GM23338 (cell line): ENCODE measurements at regions not wholly inside any gene's neighbourhood (a gene's known extent, or its start where the extent isn't known, plus 50 kb on each side); places are given as distances from the start of the nearest gene placed in this dataset.

ENCODE experiments used
- ATAC-seq: fragments of 200-7000 bp; cut with Tn5 transposase; 3 replicates; pipeline ENCODE4 v1.9.1; 2020
- DNase-seq: peaks from one replicate; pipeline ENCODE4 v3.0.0-alpha.2; 2015; ENCODE audit warnings: low spot score
- H2AFZ ChIP-seq: fragments of 200-600 bp; sonication (generic); 2 replicates; pipeline ENCODE4 v1.8.0; 2016; ENCODE audit warnings: antibody characterized with exemption, mild to moderate bottlenecking, moderate library complexity
- H3F3A ChIP-seq: fragments of 200-600 bp; sonication (generic); replicated peaks from 2 replicates; pipeline ENCODE4 v1.8.0; 2017; ENCODE audit warnings: antibody characterized with exemption, mixed run types, low read depth
- H3K27ac ChIP-seq: fragments of 200-600 bp; sonication (generic); 2 replicates; pipeline ENCODE4 v1.6.1; 2016; ENCODE audit warnings: low read depth
- H3K27me3 ChIP-seq: fragments of 200-600 bp; sonication (generic); 2 replicates; pipeline ENCODE4 v1.8.0; 2016; ENCODE audit warnings: mild to moderate bottlenecking, mixed run types, moderate library complexity; ENCODE audit not compliant: insufficient read depth
- H3K36me3 ChIP-seq: fragments of 200-600 bp; sonication (generic); 2 replicates; pipeline ENCODE4 v1.8.0; 2016; ENCODE audit warnings: mild to moderate bottlenecking; ENCODE audit not compliant: insufficient read depth
- H3K4me1 ChIP-seq: fragments of 200-600 bp; sonication (generic); 2 replicates; pipeline ENCODE4 v1.8.0; 2016; ENCODE audit warnings: mild to moderate bottlenecking, moderate library complexity; ENCODE audit not compliant: insufficient read depth
- H3K4me2 ChIP-seq: fragments of 200-600 bp; sonication (generic); 2 replicates; pipeline ENCODE4 v1.7.1; 2017; ENCODE audit warnings: mixed run types
- H3K4me3 ChIP-seq: fragments of 200-600 bp; sonication (generic); 2 replicates; pipeline ENCODE4 v1.6.1; 2016; ENCODE audit warnings: mixed run types
- H3K79me2 ChIP-seq: fragments of 200-600 bp; sonication (generic); replicated peaks from 2 replicates; pipeline ENCODE4 v1.8.0; 2017; ENCODE audit warnings: mild to moderate bottlenecking; ENCODE audit not compliant: insufficient read depth
- H3K9me2 ChIP-seq: fragments of 200-600 bp; sonication (generic); 2 replicates; pipeline ENCODE4 v1.8.0; 2017; ENCODE audit not compliant: insufficient read depth
- H4K20me1 ChIP-seq: fragments of 200-600 bp; sonication (generic); replicated peaks from 2 replicates; pipeline ENCODE4 v1.8.0; 2017; ENCODE audit warnings: mild to moderate bottlenecking; ENCODE audit not compliant: insufficient read depth
- H3K27ac Mint-ChIP-seq: 2 replicates; pipeline ENCODE4 v1.8.0; 2020; ENCODE audit warnings: inconsistent platforms, mild to moderate bottlenecking, moderate library complexity, mixed read lengths
- H3K27me3 Mint-ChIP-seq: 3 replicates; pipeline ENCODE4 v1.8.0; 2022; ENCODE audit warnings: low read depth, mild to moderate bottlenecking, moderate library complexity, mixed read lengths, inconsistent platforms; ENCODE audit not compliant: insufficient read depth, poor library complexity
- H3K36me3 Mint-ChIP-seq: 3 replicates; pipeline ENCODE4 v1.8.0; 2021; ENCODE audit warnings: low read depth, mild to moderate bottlenecking, inconsistent platforms, moderate library complexity, mixed read lengths
- H3K4me1 Mint-ChIP-seq: 3 replicates; pipeline ENCODE4 v1.8.0; 2020; ENCODE audit warnings: mild to moderate bottlenecking, inconsistent platforms, mixed read lengths
- H3K4me3 Mint-ChIP-seq: 3 replicates; pipeline ENCODE4 v1.8.0; 2021; ENCODE audit warnings: moderate library complexity, mild to moderate bottlenecking, inconsistent platforms, mixed read lengths
- H3K9me3 Mint-ChIP-seq: 3 replicates; pipeline ENCODE4 v1.8.0; 2020; ENCODE audit warnings: moderate library complexity, mild to moderate bottlenecking, inconsistent platforms, mixed read lengths
- CREB1 ChIP-seq: fragments of 250-450 bp; sonication (Bioruptor Pico); IDR thresholded peaks from 2 replicates; pipeline ENCODE4 v1.5.0; 2020; ENCODE audit warnings: low read depth, mild to moderate bottlenecking, moderate library complexity
- EZH2 ChIP-seq: fragments of 200-600 bp; sonication (generic); IDR thresholded peaks from one replicate; pipeline ENCODE4 v1.8.0; 2017; ENCODE audit warnings: antibody characterized with exemption, mild to moderate bottlenecking, low read depth; ENCODE audit not compliant: unreplicated experiment
- EZH2phosphoT487 ChIP-seq: fragments of 200-600 bp; sonication (generic); IDR thresholded peaks from one replicate; pipeline ENCODE4 v1.8.1; 2018; ENCODE audit warnings: antibody characterized with exemption; ENCODE audit not compliant: unreplicated experiment
- JUNB ChIP-seq: IDR thresholded peaks from one replicate; pipeline ENCODE4 v1.6.1; 2016; ENCODE audit warnings: antibody characterized with exemption; ENCODE audit not compliant: unreplicated experiment
- POLR2AphosphoS5 ChIP-seq: IDR thresholded peaks from 2 replicates; pipeline ENCODE4 v1.6.1; 2016; ENCODE audit warnings: antibody characterized with exemption, low read depth
- STAT1 ChIP-seq: IDR thresholded peaks from one replicate; pipeline ENCODE4 v1.6.1; 2016; ENCODE audit warnings: antibody characterized with exemption; ENCODE audit not compliant: unreplicated experiment
- ZNF114 ChIP-seq: fragments of 250-450 bp; sonication (Bioruptor Pico); IDR thresholded peaks from 2 replicates; pipeline ENCODE4 v1.5.0; 2020; ENCODE audit warnings: mild to moderate bottlenecking, moderate library complexity
- ZNF331 ChIP-seq: fragments of 250-450 bp; sonication (Bioruptor Pico); IDR thresholded peaks from 2 replicates; pipeline ENCODE4 v1.5.0; 2020; ENCODE audit warnings: low read depth, mild to moderate bottlenecking, moderate library complexity
- TF ChIP-seq, protein P1 (sequence below): IDR thresholded peaks from one replicate; pipeline ENCODE4 v1.6.1; 2018; ENCODE audit warnings: antibody characterized with exemption; ENCODE audit not compliant: unreplicated experiment

DNA sequence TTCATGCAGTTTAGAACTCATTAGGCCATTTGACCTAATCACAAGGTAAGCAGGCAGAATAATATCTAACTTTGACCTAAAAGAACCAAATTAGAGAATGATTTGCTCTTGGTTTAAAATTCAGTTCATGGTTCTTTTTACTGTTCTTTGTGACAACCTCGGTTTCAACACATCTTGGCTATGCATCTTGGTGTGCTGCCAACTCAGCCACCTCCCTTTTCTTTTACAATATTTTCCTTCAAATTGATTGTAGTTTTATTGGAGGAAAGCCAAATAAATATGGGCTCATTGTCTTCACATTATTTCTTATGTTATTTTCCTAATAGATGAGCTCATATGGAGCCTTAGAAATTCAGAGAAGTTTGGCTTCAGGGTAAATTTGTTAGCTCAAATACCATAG lies 338.3 kb downstream of the SIPA1L2 start:
- DNase-seq (no peak), ATAC-seq (no peak)
- no peaks in the 10 kb centered on the region for H3K4me1 ChIP-seq
- H3K4me2 ChIP-seq, result no peak overlapping the region
- no peaks in the 10 kb centered on the region; the same call in 2 of the 3 replicates for H3K4me1 Mint-ChIP-seq
- no peaks in the 10 kb centered on the region for H3K9me3 Mint-ChIP-seq
- no peak overlapping the region for H3K4me3 Mint-ChIP-seq
- peaks cover 2% of the 10 kb centered on the region for H3K27me3 Mint-ChIP-seq
- no peaks in the 10 kb centered on the region for H3K27me3 ChIP-seq
- H3K4me3 ChIP-seq, result no peak overlapping the region
- H3K36me3 Mint-ChIP-seq, result no peaks in the 10 kb centered on the region
- H3F3A ChIP-seq, result no peaks in the 10 kb centered on the region
- H3K79me2 ChIP-seq, result no peaks in the 10 kb centered on the region
- H3K9me2 ChIP-seq, result peaks cover 9% of the 10 kb centered on the region
- no peaks in the 10 kb centered on the region for H3K36me3 ChIP-seq
- TF ChIP-seq ZNF114 (CRISPR knock-in tag) (no peak), POLR2AphosphoS5 (no peak), EZH2phosphoT487 (no peak), STAT1 (no peak), JUNB (no peak), CREB1 (CRISPR knock-in tag) (no peak)
- 0 out of 2 replicates have a peak, but pooled peaks cover 3% of the 10 kb centered on the region for H4K20me1 ChIP-seq
- no peak overlapping the region for H3K27ac ChIP-seq
- H2AFZ ChIP-seq, result no peak overlapping the region
- H3K27ac Mint-ChIP-seq, result no peak overlapping the region

GRCh38 chr1:232291261-232291660 lies 338.7 kb downstream of the SIPA1L2 start:
- no peak overlapping the region for H3K4me3 ChIP-seq
- H3K36me3 ChIP-seq, result no peaks in the 10 kb centered on the region
- no peak overlapping the region for H3K4me2 ChIP-seq
- Mint-ChIP-seq H3K9me3 (no peaks in the 10 kb centered on the region), H3K27me3 (peaks cover 2% of the 10 kb centered on the region), H3K36me3 (no peaks in the 10 kb centered on the region), H3K4me3 (no peak overlapping the region), H3K4me1 (no peaks in the 10 kb centered on the region; the same call in 2 of the 3 replicates), H3K27ac (no peak overlapping the region)
- no peak overlapping the region for H2AFZ ChIP-seq
- no peaks in the 10 kb centered on the region for H3F3A ChIP-seq
- no peaks in the 10 kb centered on the region for H3K79me2 ChIP-seq
- ATAC-seq, result no peak
- H4K20me1 ChIP-seq, result 0 out of 2 replicates have a peak, but pooled peaks cover 2% of the 10 kb centered on the region
- no peaks in the 10 kb centered on the region for H3K27me3 ChIP-seq
- TF ChIP-seq EZH2, result no peak
- no peaks in the 10 kb centered on the region for H3K4me1 ChIP-seq
- no peak for DNase-seq
- H3K9me2 ChIP-seq, result peaks cover 8% of the 10 kb centered on the region
- H3K27ac ChIP-seq, result no peak overlapping the region

DNA sequence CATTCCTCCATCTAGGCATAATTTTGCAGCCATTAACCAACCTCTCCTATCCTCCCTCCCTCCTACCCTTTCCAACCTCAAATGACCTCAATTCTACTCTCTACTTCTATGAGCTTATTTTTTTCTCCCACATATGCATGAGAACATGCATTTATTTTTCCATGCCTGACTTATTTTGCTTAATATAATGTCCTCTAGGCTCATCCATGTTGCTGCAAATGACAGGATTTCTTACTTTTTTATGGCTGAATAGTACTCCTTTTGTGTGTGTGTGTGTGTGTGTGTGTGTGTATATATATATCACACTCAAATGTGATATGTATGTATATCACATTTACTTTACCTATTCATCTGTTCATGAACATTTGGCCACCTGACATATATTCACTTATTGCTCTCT lies 339.4 kb downstream of the SIPA1L2 start:
- DNase-seq (no peak), ATAC-seq (no peak)
- H3K4me1 Mint-ChIP-seq, result no peaks in the 10 kb centered on the region; the same call in 2 of the 3 replicates
- H3K27ac Mint-ChIP-seq, result no peak overlapping the region
- H3F3A ChIP-seq, result no peaks in the 10 kb centered on the region
- no peak overlapping the region for H3K4me3 ChIP-seq
- H2AFZ ChIP-seq, result no peak overlapping the region
- no peaks in the 10 kb centered on the region for H3K27me3 ChIP-seq
- no peak overlapping the region for H3K27ac ChIP-seq
- H3K36me3 ChIP-seq, result no peaks in the 10 kb centered on the region
- H4K20me1 ChIP-seq, result no peaks in the 10 kb centered on the region
- peaks cover 2% of the 10 kb centered on the region for H3K27me3 Mint-ChIP-seq
- H3K4me2 ChIP-seq, result no peak overlapping the region
- H3K79me2 ChIP-seq, result no peaks in the 10 kb centered on the region
- H3K9me2 ChIP-seq, result peaks cover 4% of the 10 kb centered on the region
- no peaks in the 10 kb centered on the region for H3K9me3 Mint-ChIP-seq
- no peaks in the 10 kb centered on the region for H3K4me1 ChIP-seq
- H3K36me3 Mint-ChIP-seq, result no peaks in the 10 kb centered on the region
- H3K4me3 Mint-ChIP-seq, result no peak overlapping the region
- TF ChIP-seq STAT1 (no peak), CREB1 (CRISPR knock-in tag) (no peak), ZNF331 (CRISPR knock-in tag) (no peak), POLR2AphosphoS5 (no peak), EZH2 (no peak)
- TF ChIP-seq, protein P1, sequence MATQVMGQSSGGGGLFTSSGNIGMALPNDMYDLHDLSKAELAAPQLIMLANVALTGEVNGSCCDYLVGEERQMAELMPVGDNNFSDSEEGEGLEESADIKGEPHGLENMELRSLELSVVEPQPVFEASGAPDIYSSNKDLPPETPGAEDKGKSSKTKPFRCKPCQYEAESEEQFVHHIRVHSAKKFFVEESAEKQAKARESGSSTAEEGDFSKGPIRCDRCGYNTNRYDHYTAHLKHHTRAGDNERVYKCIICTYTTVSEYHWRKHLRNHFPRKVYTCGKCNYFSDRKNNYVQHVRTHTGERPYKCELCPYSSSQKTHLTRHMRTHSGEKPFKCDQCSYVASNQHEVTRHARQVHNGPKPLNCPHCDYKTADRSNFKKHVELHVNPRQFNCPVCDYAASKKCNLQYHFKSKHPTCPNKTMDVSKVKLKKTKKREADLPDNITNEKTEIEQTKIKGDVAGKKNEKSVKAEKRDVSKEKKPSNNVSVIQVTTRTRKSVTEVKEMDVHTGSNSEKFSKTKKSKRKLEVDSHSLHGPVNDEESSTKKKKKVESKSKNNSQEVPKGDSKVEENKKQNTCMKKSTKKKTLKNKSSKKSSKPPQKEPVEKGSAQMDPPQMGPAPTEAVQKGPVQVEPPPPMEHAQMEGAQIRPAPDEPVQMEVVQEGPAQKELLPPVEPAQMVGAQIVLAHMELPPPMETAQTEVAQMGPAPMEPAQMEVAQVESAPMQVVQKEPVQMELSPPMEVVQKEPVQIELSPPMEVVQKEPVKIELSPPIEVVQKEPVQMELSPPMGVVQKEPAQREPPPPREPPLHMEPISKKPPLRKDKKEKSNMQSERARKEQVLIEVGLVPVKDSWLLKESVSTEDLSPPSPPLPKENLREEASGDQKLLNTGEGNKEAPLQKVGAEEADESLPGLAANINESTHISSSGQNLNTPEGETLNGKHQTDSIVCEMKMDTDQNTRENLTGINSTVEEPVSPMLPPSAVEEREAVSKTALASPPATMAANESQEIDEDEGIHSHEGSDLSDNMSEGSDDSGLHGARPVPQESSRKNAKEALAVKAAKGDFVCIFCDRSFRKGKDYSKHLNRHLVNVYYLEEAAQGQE, result no peak
